HG02981 (cell line): ENCODE measurements at regions not wholly inside any gene's neighbourhood (a gene's known extent, or its start where the extent isn't known, plus 50 kb on each side); places are given as distances from the start of the nearest gene placed in this dataset.
"Not testable (repeated sequence)": the region's sequence is repeated elsewhere in the genome, so short reads cannot be mapped to it uniquely, and the experiment has no call there.

Source experiments
- ATAC-seq: cut with Tn5 transposase; IDR thresholded peaks from one replicate; pipeline ENCODE4 v1.9.1; 2021; ENCODE audit warnings: mild to moderate bottlenecking, moderate library complexity; ENCODE audit not compliant: unreplicated experiment

DNA sequence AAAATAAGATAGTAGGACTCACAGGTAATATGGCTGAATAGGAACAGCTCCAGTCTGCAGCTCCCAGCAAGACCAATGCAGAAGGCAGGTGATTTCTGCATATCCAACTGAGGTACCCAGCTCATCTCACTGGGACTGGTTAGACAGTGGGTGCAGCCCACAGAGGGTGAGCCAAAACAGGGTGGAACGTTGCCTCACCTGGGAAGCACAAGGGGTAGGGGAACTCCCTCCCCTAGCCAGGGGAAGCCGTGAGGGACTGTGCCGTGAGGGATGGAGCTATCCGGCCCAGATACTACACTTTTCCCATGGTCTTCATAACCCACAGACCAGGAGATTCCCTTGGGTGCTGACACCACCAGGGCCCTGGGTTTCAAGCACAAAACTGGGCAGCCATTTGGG, 114.8 kb upstream of the GNAI1 start:
- ATAC-seq, result not testable (repeated sequence)

- ATAC-seq, result peak; percentile 98
Observed at GRCh38 chr7:80018941-80019808, 115.5 kb upstream of the GNAI1 start.

DNA sequence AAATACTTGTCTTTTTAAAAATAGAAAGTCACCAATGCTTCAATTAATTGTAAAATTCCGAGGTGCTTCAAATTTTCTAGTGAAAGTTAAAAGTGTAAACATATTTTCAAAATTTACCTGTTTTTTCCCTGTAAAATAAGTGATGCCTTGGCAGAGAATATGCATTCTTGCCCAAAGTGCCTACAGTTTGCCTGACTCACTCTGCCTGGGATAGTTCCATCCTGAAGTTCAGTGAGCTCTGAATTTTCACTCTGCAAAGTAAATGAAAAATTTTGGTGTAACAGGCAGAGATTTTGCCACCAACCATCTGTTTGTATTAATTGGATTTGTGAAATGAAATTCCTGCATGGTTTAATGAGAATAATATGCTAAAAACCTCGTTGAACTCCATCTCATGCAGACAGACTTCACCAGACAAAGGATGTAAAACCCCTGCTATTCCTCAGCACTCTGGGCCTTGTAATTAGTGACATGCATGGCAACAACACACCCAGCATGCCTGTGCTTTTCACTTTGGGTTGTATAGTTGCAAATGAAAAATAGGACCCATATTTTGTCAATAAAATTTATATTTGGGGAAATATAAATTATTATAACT, 117.4 kb upstream of the GNAI1 start:
- ATAC-seq, result no peak

- no peak for ATAC-seq
Observed at GRCh38 chr7:80014511-80014910, 120.1 kb upstream of the GNAI1 start.

GRCh38 chr7:80008039-80008438, 126.6 kb upstream of the GNAI1 start:
- ATAC-seq, result no peak

DNA sequence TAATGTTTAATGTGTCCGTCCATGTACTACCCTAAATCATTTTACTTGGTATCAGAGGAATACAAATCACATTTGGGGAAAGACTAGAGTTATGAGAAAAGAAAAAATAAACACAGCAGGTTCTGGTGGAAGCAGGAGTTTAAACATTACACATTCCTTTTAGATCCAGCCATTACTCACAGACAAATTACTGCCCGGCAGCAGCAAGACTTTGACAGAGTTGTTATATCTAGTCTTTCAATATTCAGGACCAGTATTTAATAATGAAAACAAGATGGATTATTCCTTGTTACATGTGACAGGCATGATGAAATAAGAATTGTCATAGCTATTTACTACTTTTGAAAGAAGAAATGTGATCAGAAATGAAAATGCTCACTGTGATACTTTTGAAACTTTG, 131.8 kb upstream of the GNAI1 start:
- no peak for ATAC-seq

DNA sequence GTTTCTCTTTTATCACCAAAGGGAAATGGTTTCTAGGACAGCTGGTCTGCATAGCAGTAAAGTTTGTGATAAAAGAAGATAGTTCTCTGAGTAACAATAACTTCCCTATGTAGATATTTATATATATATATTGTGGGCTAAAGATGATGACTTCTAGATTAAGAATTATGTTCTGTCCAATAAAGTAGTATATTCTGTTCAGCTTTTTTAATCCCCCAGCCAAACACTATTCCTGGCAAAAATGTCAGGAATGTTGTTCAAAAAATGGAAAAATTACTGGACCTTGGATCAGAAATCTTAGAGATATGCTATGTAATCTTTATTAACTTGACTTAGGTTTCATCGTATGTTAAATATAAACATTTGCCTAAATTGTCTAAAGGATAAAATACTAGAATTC, 136.3 kb upstream of the GNAI1 start:
- ATAC-seq, result no peak

- ATAC-seq, result no peak
Observed at GRCh38 chr7:79997345-79997744, 137.3 kb upstream of the GNAI1 start.

DNA sequence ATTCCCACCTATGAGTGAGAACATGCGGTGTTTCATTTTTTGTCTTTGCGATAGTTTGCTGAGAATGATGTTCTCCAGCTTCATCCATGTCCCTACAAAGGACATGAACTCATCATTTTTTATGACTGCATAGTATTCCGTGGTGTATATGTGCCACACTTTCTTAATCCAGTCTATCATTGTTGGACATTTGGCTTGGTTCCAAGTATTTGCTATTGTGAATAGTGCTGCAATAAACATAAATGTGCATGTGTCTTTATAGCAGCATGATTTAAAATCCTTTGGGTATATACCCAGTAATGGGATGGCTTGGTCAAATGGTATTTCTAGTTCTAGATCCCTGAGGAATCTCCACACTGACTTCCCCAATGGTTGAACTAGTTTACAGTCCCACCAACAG, 138.9 kb upstream of the GNAI1 start:
- ATAC-seq, result not testable (repeated sequence)

GRCh38 chr7:79988653-79989052, 146.0 kb upstream of the GNAI1 start:
- no peak for ATAC-seq

- ATAC-seq, result no peak
Observed at GRCh38 chr7:79984210-79984609, 150.4 kb upstream of the GNAI1 start.

GRCh38 chr7:79982141-79982770, 152.4 kb upstream of the GNAI1 start:
- no peak for ATAC-seq

GRCh38 chr7:79980376-79980775, 154.3 kb upstream of the GNAI1 start:
- no peak for ATAC-seq

DNA sequence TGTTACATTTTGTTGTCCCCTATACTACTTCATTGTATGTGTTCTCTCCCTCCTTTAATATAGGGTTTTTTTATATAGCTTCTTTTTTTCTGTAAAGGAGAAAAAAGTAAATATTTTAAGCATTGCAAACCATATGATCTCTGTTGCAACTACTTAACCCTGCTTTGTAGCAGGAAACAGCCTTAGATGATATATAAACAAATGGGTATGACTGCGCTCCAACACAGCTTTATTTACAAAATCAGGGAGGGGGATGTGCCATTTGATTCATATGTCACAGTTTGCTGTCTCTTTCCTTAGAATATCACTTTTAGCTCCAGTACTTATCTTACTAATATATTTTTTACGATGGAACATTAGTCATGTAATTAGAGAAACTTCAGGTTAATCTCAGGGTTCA, 155.2 kb upstream of the GNAI1 start:
- ATAC-seq, result no peak

- no peak for ATAC-seq
Observed at GRCh38 chr7:79977481-79977880, 157.2 kb upstream of the GNAI1 start.

GRCh38 chr7:79976711-79977020, 158.0 kb upstream of the GNAI1 start:
- ATAC-seq, result not testable (repeated sequence)

- ATAC-seq, result not testable (repeated sequence)
Observed at GRCh38 chr7:79975986-79976710, 158.5 kb upstream of the GNAI1 start.

- no peak for ATAC-seq
Observed at GRCh38 chr7:79973455-79973854, 161.2 kb upstream of the GNAI1 start.

- no peak for ATAC-seq
Observed at GRCh38 chr7:79971058-79971457, 163.6 kb upstream of the GNAI1 start.

GRCh38 chr7:79968894-79969293, 165.7 kb upstream of the GNAI1 start:
- no peak for ATAC-seq

DNA sequence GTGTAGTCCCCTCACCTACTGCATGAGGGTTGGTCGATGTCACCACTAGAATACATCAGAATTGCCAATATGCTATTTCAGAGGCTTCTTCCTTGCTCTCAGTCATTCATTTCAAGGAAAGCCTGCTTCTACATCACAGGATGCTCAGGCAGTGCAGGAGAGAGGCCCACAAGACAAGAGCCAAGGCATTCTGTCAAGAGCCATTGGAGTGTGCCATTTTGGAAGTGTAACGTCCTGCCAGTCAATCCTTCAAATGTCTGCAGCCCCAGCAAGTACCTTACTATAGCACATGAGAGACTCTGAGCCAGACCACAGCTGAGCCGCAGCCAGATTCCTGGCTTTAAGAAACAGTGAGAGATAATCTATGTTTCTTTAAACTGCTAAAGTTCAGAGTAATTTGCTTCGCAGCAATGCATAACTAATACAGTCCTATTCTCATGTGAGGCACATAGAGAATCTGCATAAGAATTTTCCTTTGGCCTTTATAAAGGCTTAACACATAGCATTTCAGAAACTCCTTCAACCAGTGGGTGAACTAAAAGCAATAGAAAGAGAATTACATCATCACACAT, 166.5 kb upstream of the GNAI1 start:
- ATAC-seq, result no peak
